ENCODE measurements at regions not wholly inside any gene's neighbourhood (a gene's known extent, or its start where the extent isn't known, plus 50 kb on each side); places are given as distances from the start of the nearest gene placed in this dataset.

GRCh38 chr5:40033009-40033408 lies 608.2 kb upstream of the DAB2 start:
- no peak overlapping the region for H3K27ac ChIP-seq
- no peak overlapping the region for H3K4me3 ChIP-seq

DNA sequence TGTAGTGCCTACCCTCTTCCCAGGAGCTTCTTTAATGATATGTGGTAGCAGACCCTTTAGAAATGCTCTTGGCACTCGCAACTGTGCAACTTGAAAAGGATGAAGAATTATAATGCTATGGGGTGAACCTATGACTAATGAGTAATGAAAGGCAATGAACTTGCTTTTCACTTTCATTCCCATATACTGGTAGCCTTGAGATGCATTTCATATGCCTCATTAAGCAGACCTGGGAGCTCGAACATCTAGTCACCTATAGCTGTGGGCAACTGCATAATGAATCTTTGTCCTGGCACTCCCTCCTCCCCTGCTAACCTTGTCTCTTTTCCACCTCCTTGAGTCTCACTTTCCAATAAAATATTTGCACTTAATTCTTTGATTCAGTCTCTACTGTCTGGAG lies 605.9 kb upstream of the DAB2 start:
- Histone ChIP-seq H3K4me3 (no peak overlapping the region), H3K27ac (no peak overlapping the region)

DNA sequence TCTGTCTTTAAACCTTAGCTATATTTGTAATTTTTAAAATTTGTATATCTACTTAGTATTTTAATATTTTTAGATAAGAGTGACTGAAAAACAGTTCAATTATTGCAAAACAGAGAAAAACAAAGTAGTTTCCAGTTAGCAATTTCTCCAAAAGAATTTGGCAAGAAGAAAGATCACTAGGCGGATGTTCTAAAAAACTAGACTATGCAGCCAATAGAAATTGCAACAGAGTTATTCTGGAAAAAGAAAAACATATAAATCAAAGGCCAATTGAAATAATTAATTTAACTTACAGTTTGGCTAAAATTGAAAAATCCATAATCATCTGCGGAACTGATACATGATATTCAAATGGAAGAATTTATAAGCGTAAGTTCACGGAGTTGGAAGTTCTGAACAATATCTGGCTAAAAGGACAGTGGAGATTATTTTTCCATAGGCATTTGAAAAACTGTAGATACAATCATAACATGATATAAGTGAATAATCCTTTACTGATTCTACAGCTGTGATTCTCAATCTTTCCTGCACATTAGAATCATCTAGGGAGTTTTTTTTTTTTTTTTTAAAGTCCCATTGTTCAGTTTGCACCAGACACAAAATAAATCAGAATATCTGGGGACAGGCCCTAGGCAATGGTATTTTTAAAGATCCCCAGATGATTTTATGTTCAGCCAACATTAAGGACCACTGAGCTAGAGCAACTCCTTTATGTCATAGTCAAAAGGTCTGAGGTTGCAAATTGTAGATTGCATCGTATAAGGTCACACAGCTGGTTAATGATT lies 605.1 kb upstream of the DAB2 start:
- Histone ChIP-seq H3K4me3 (no peak overlapping the region), H3K27ac (no peak overlapping the region)

- Histone ChIP-seq H3K4me3 (no peak overlapping the region), H3K27ac (no peak overlapping the region)
These were observed 602.6 kb upstream of the DAB2 start for GRCh38 chr5:40027400-40027799.

DNA sequence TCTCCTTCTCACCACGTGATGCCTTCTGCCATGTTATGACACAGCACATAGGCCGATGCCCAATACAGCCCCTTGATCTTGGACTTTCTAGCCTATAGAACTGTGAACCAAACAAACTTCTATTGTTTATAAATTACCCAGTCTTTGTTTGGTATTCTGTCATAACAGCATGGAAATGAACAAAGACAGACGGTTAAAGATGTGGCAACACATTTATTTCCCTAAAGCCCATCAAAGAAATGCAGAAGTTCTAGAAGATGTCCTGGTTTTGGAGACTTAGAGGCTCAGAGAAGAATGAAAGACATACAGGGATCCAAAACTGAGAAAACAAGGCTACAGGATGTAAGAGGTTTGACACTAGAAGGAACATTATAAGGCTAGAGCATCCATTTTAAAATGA lies 600.8 kb upstream of the DAB2 start:
- H3K27ac ChIP-seq, result no peak overlapping the region
- no peak overlapping the region for H3K4me3 ChIP-seq

DNA sequence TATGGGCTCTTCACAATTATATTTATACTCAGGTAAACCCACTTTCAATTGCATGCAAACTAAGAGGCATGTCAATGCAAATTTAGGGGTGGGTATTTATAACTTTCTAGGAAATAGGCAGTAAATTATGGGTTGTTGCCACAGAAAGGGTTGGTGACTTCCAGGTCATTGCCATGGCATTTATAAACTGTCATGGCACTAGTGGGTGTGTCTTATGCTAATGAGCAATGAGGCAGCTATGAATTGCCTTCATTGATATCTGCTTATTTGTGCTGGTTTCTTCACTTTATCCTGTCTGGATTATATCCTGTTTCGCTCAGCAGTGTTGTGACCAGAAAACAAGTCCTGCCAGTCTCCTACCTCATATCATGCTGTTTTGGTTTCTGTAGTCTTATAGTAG lies 597.3 kb upstream of the DAB2 start:
- H3K4me3 ChIP-seq, result no peak overlapping the region
- no peak overlapping the region for H3K27ac ChIP-seq

DNA sequence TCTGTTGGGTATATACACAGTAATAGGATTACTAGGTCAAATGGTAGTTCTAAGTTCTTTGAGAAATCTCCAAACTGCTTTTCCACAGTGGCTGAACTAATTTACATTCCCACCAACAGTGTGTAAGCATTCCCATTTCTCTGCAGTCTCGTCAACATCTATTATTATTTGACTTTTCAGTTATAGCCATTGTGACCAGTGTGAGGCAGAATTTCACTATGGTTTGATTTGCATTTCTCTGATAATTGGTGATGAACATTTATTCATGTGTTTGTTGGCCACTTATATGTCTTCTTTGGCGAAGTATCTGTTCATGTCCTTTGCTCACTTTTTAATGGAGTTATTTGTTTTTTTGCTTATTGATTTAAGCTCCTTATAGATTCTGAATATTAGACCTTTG lies 596.2 kb upstream of the DAB2 start:
- H3K27ac ChIP-seq, result no peak overlapping the region
- no peak overlapping the region for H3K4me3 ChIP-seq

- H3K4me3 ChIP-seq, result no peak overlapping the region
- no peak overlapping the region for H3K27ac ChIP-seq
These were observed 593.1 kb upstream of the DAB2 start for GRCh38 chr5:40017918-40018317.

DNA sequence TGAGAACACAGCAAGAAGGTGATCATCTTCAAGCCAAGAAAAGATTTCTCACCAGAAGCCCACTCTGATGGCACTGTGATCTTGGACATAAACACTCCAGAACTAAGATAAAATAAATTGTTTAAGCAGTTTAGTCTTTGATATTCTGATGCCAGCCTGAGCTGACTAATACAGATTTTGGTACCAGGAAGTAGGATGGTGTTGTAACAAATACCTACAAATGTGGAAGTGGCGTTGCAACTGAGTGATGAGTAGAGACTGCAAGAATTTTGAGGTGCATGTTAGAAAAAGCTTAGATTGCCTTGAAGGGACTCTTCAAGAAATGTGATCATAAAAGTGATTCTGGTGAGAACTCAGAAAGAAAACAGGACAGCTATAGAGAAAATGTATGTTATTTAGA lies 592.4 kb upstream of the DAB2 start:
- Histone ChIP-seq H3K27ac (no peak overlapping the region), H3K4me3 (no peak overlapping the region)

- H3K4me3 ChIP-seq, result no peak overlapping the region
- H3K27ac ChIP-seq, result no peak overlapping the region
These were observed 585.7 kb upstream of the DAB2 start for GRCh38 chr5:40010436-40010835.

DNA sequence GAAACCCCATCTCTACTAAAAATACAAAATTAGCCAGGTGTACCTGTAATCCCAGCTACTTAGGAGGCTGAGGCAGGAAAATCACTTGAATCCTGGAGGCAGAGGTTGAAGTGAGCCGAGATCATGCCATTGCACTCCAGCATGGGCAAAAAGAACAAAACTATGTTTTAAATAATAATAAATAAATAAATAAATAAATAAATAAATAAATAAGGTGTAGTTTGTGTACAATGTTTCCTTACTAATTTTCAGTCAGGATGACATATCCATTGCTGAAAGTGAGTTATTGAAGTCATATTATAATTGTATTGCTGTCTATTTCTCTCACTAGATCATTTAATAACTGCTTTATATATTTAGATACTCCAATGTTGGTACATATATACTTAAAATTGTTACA lies 581.5 kb upstream of the DAB2 start:
- Histone ChIP-seq H3K27ac (no peak overlapping the region), H3K4me3 (no peak overlapping the region)

DNA sequence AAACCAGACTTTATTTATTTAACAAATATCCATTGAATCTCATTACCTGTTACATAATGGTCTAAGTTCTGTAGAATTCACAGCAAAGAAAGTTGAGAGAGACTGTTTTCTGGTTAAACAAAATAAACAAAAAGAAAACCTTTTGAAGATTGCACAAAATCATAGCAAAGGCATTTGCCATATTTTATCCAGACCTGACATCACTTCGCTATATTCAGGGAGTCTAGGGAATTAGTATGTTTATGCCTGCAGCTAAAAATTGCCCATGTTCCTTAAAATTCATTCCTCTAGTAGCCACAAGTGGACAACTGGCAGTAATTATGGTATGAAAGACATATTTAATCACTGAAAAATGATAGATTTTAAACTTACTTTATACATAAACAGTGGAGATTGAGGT lies 577.0 kb upstream of the DAB2 start:
- H3K4me3 ChIP-seq, result no peak overlapping the region
- H3K27ac ChIP-seq, result no peak overlapping the region

DNA sequence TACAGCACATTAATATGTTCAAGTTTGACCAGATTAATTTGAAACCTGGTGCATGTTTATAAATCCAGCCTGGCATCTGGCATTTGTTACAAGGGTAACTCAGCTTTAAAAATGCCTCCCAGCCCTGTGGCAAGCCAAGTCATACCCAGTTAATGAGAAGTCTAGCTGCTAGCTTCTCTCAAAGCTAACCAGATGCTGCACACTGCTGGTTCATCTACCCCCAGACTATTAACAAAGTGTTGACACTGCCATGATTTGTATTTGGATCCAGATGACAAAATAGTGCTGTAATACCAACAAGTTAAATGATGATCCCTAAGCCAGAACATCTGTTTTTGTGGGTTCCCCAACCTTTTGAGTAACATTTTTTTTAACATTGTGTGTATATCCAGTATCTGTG lies 573.7 kb upstream of the DAB2 start:
- no peak overlapping the region for H3K27ac ChIP-seq
- no peak overlapping the region for H3K4me3 ChIP-seq

DNA sequence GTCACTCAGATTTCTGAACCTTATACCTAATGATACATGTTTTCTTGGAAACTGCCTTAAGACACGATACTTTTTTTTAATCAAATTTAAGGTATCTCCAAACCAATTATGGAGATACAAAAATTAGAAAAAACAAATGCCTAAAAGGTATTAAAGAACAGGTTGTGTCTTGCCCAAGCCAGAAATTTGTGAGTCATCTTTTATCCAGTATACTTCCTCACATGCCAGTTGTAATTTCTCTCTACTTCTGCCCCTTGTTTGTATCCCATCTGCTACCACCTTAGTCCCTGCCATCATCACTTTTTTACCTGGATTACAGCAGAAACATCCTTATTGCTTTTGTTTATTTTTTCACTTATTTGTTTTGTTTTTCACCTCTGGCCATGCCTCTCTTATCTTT lies 571.2 kb upstream of the DAB2 start:
- no peak overlapping the region for H3K27ac ChIP-seq
- H3K4me3 ChIP-seq, result no peak overlapping the region

- Histone ChIP-seq H3K4me3 (no peak overlapping the region), H3K27ac (no peak overlapping the region)
These were observed 567.9 kb upstream of the DAB2 start for GRCh38 chr5:39992617-39993202.

GRCh38 chr5:39986614-39987013 lies 561.8 kb upstream of the DAB2 start:
- Histone ChIP-seq H3K27ac (no peak overlapping the region), H3K4me3 (no peak overlapping the region)

DNA sequence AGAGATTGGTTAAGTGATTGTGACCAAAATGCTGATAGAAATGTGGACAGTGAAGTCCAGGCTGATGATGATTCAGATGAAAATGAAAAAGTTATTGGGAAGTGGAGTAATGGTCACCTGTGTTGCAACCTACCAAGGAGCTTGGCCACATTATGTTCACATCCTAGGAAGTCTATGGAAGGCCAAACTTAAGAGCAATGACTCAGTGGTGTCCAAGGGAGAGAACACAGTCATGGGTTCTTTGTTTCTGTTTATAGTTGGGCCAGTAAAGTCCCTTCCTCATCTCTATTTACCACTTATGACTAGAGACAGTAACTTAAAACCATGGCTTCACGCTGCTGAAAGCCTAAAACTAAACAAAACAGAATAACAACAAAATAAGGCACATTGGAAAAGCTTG lies 555.3 kb upstream of the DAB2 start:
- Histone ChIP-seq H3K27ac (no peak overlapping the region), H3K4me3 (no peak overlapping the region)

DNA sequence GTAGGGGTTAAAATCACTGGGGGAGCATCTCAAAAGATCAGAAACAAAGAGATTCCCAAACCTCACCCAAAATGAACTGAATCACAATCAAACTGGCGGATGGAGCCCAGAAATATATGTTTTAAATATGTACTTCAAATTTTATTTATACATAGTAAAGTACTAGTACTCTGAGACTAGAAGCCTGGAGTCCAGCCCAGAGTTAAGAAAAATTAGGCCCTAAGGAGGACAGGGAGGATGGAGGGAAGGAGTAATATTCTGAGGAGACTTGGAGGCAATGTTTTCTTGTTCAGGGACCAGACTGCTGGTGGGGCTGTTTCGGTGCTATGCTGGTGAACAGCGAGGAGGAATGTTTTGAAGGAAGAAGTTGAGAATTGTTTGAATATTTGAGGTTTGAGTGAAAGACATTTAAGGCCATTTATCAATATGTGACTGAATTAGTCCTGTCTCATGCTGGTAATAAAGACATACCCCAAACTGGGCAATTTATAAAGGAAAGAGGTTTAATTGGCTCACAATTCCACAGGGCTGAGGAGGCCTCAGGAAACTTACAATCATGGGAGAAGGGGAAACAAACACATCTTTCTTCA lies 552.4 kb upstream of the DAB2 start:
- H3K4me3 ChIP-seq, result no peak overlapping the region
- no peak overlapping the region for H3K27ac ChIP-seq

DNA sequence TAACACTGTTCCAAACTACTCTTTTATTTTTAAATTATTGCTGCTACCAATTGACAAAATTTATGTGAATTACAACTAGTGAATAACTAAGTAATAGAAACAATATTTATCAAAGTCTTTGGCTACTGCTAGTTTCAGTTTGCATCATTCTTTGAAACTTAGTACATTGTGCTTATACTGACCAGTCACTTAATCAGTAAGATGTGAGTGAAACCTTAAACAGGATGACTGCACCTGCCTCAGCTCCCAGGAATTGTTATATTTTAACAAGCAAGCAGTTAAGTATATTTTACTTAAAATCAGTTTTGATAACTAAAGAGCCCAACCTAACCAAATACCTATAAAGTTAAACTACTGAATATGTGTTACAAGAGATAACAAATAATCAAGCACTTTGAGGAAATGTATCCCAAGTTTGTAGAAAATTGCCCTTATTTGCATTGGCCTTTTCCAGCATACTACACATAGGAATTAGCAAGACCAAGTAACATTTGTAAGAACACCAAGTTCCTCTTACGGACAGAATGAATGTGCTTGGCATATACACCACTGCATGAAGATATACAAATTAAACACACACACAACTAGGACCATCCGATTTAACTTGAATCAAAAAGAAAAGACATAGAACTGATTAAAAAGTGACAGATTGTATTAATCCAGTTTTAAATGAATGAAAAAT lies 545.5 kb upstream of the DAB2 start:
- no peak overlapping the region for H3K27ac ChIP-seq
- no peak overlapping the region for H3K4me3 ChIP-seq

DNA sequence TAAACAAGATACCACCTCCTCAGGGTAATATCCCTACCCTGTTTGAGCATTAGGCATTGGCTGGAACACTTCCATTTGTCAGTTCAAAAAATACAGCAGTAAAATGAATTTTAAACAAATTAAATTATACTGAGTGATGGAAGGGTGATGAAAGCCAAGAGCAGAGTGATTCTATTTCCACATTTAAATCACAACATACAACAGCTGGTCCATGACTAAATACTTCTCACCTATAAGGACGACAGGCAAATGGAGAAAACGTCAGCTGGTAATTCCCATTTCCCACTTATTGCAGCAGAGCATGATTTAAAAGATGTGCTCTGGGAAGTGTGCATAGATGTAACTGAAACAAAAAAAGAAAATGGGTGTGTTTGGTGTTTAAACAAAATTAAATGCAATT lies 543.6 kb upstream of the DAB2 start:
- Histone ChIP-seq H3K4me3 (no peak overlapping the region), H3K27ac (no peak overlapping the region)

GRCh38 chr5:39955156-39955555 lies 530.4 kb upstream of the DAB2 start:
- no peak overlapping the region for H3K4me3 ChIP-seq
- H3K27ac ChIP-seq, result no peak overlapping the region
